HG02852 (cell line): ENCODE measurements at regions not wholly inside any gene's neighbourhood (a gene's known extent, or its start where the extent isn't known, plus 50 kb on each side); places are given as distances from the start of the nearest gene placed in this dataset.

Experiments used
- ATAC-seq: cut with Tn5 transposase; IDR thresholded peaks from one replicate; pipeline ENCODE4 v1.9.1; 2021; ENCODE audit warnings: mild to moderate bottlenecking, moderate library complexity; ENCODE audit not compliant: unreplicated experiment

GRCh38 chr10:128367807-128368206 is 241.6 kb upstream of the MKI67 start:
- ATAC-seq: no peak

- ATAC-seq: no peak
These were observed 243.0 kb upstream of the MKI67 start for GRCh38 chr10:128369101-128369650.

GRCh38 chr10:128373071-128373749 is 247.0 kb upstream of the MKI67 start:
- ATAC-seq: peak; percentile 95

GRCh38 chr10:128373831-128374230 is 247.6 kb upstream of the MKI67 start:
- no peak for ATAC-seq

- ATAC-seq: no peak
These were observed 248.9 kb upstream of the MKI67 start for GRCh38 chr10:128375171-128375570.

- no peak for ATAC-seq
These were observed 251.3 kb upstream of the MKI67 start for GRCh38 chr10:128377364-128377987.

GRCh38 chr10:128377988-128378387 is 251.8 kb upstream of the MKI67 start:
- no peak for ATAC-seq

- no peak for ATAC-seq
These were observed 254.7 kb upstream of the MKI67 start for GRCh38 chr10:128380946-128381345.

GRCh38 chr10:128382225-128382624 is 256.0 kb upstream of the MKI67 start:
- ATAC-seq: no peak

- ATAC-seq: no peak
These were observed 258.6 kb upstream of the MKI67 start for GRCh38 chr10:128384831-128385230.

- no peak for ATAC-seq
These were observed 260.0 kb upstream of the MKI67 start for GRCh38 chr10:128386231-128386630.

GRCh38 chr10:128386816-128387604 is 260.8 kb upstream of the MKI67 start:
- ATAC-seq: no peak

GRCh38 chr10:128390596-128390995 is 264.4 kb upstream of the MKI67 start:
- ATAC-seq: no peak

- no peak for ATAC-seq
These were observed 267.3 kb upstream of the MKI67 start for GRCh38 chr10:128393546-128393945.

- ATAC-seq: no peak
These were observed 271.9 kb upstream of the MKI67 start for GRCh38 chr10:128398118-128398517.

GRCh38 chr10:128398999-128399398 is 272.8 kb upstream of the MKI67 start:
- no peak for ATAC-seq

- ATAC-seq: no peak
These were observed 274.3 kb upstream of the MKI67 start for GRCh38 chr10:128400564-128400963.

- no peak for ATAC-seq
These were observed 279.2 kb upstream of the MKI67 start for GRCh38 chr10:128405450-128405849.

- ATAC-seq: no peak
These were observed 285.4 kb upstream of the MKI67 start for GRCh38 chr10:128411643-128412042.

- ATAC-seq: no peak
These were observed 288.3 kb upstream of the MKI67 start for GRCh38 chr10:128414568-128414967.

- ATAC-seq: no peak
These were observed 290.0 kb upstream of the MKI67 start for GRCh38 chr10:128416231-128416630.

GRCh38 chr10:128417826-128418225 is 291.6 kb upstream of the MKI67 start:
- ATAC-seq: no peak
